Stimulated activated naive B cell treated with anti-CD40 and anti-IgM and Interleukin-4, amounts not matched to agents 10 μg/mL and 1 μg/mL and 100 μg/mL, for 72 hours (primary cell): ENCODE measurements at regions not wholly inside any gene's neighbourhood (a gene's known extent, or its start where the extent isn't known, plus 50 kb on each side); places are given as distances from the start of the nearest gene placed in this dataset.

Source experiments
- ATAC-seq, 2 donors: fragments of 150-1000 bp; cut with Tn5 transposase; replicated peaks; 2 replicates each; pipeline ENCODE4 v1.10.0; 2021; ENCODE audit warnings: moderate library complexity in 1 of 2
- DNase-seq: peaks from one replicate; pipeline ENCODE4 v3.0.0; 2021
- H3K27ac Mint-ChIP-seq: one replicate; pipeline ENCODE4 v1.8.0; 2022; ENCODE audit warnings: mild to moderate bottlenecking, mixed read lengths
- H3K27me3 Mint-ChIP-seq, 2 donors: one replicate each; pipeline ENCODE4 v1.8.0; 2022; ENCODE audit warnings: mixed read lengths in 2 of 2
- H3K36me3 Mint-ChIP-seq, 2 donors: one replicate each; pipeline ENCODE4 v1.8.0; 2022; ENCODE audit warnings: mixed read lengths in 2 of 2, mild to moderate bottlenecking in 1 of 2
- H3K4me1 Mint-ChIP-seq, 2 donors: one replicate each; pipeline ENCODE4 v1.8.0; 2022; ENCODE audit warnings: mixed read lengths in 2 of 2, mild to moderate bottlenecking in 1 of 2
- H3K4me3 Mint-ChIP-seq, 2 donors: one replicate each; pipeline ENCODE4 v1.8.0; 2022; ENCODE audit warnings: mild to moderate bottlenecking in 2 of 2, mixed read lengths in 2 of 2, moderate library complexity in 1 of 2
- H3K9me3 Mint-ChIP-seq, 2 donors: one replicate each; pipeline ENCODE4 v1.8.0; 2022; ENCODE audit warnings: mixed read lengths in 2 of 2, mild to moderate bottlenecking in 1 of 2

- Mint-ChIP-seq H3K4me1 (no peaks in the 10 kb centered on the region), H3K27ac (no peak overlapping the region), H3K4me3 (no peak overlapping the region), H3K9me3 (no peaks in the 10 kb centered on the region), H3K36me3 (no peaks in the 10 kb centered on the region), H3K27me3 (peaks cover 0 to 4% of the 10 kb centered on the region in 2 donors)
- ATAC-seq (no peak), DNase-seq (no peak)
Measured at GRCh38 chr2:4336864-4337263, 633.5 kb downstream of the DCDC2C start.

- ATAC-seq (no peak), DNase-seq (no peak)
- Mint-ChIP-seq H3K36me3 (peaks cover 0 to 2% of the 10 kb centered on the region in 2 donors), H3K27ac (no peak overlapping the region), H3K9me3 (peaks cover 0 to 3% of the 10 kb centered on the region in 2 donors), H3K4me1 (no peaks in the 10 kb centered on the region), H3K4me3 (no peak overlapping the region), H3K27me3 (peaks cover 0 to 4% of the 10 kb centered on the region in 2 donors)
Measured at GRCh38 chr2:4338345-4338744, 635.0 kb downstream of the DCDC2C start.

- Mint-ChIP-seq H3K27me3 (peaks cover 0 to under 1% of the 10 kb centered on the region in 2 donors), H3K27ac (no peak overlapping the region), H3K4me1 (no peaks in the 10 kb centered on the region), H3K4me3 (no peak overlapping the region), H3K9me3 (peaks cover 0 to 3% of the 10 kb centered on the region in 2 donors), H3K36me3 (peaks cover 0 to 2% of the 10 kb centered on the region in 2 donors)
- ATAC-seq (no peak), DNase-seq (no peak)
Measured at GRCh38 chr2:4340536-4340935, 637.2 kb downstream of the DCDC2C start.

- DNase-seq (no peak), ATAC-seq (no peak)
- H3K4me3 Mint-ChIP-seq: no peak overlapping the region
- no peak overlapping the region for H3K27ac Mint-ChIP-seq
- H3K27me3 Mint-ChIP-seq: peaks cover 0 to 4% of the 10 kb centered on the region in 2 donors
- H3K4me1 Mint-ChIP-seq: no peaks in the 10 kb centered on the region
- peaks cover 0 to 2% of the 10 kb centered on the region in 2 donors for H3K36me3 Mint-ChIP-seq
- H3K9me3 Mint-ChIP-seq: peaks cover 0 to 3% of the 10 kb centered on the region in 2 donors
Measured at GRCh38 chr2:4346628-4347027, 643.3 kb downstream of the DCDC2C start.

GRCh38 chr2:4353668-4354067 lies 650.3 kb downstream of the DCDC2C start:
- no peaks in the 10 kb centered on the region for H3K27me3 Mint-ChIP-seq
- no peak for ATAC-seq
- no peaks in the 10 kb centered on the region for H3K36me3 Mint-ChIP-seq

GRCh38 chr2:4354164-4354563 lies 650.8 kb downstream of the DCDC2C start:
- Mint-ChIP-seq H3K4me1 (peaks cover 0 to 3% of the 10 kb centered on the region in 2 donors), H3K9me3 (no peaks in the 10 kb centered on the region)

More at GRCh38 chr2:4353668-4354067, 650.3 kb downstream of the DCDC2C start:
- Mint-ChIP-seq H3K27ac (no peak overlapping the region), H3K4me3 (no peak overlapping the region), H3K4me1 (peaks cover 0 to 3% of the 10 kb centered on the region in 2 donors), H3K9me3 (no peaks in the 10 kb centered on the region)
- no peak for DNase-seq

GRCh38 chr2:4354678-4355077 lies 651.3 kb downstream of the DCDC2C start:
- Mint-ChIP-seq H3K27ac (no peak overlapping the region), H3K36me3 (no peaks in the 10 kb centered on the region), H3K9me3 (no peaks in the 10 kb centered on the region), H3K27me3 (no peaks in the 10 kb centered on the region), H3K4me3 (no peak overlapping the region), H3K4me1 (peaks cover 0 to 3% of the 10 kb centered on the region in 2 donors)
- ATAC-seq (peak in 1 of 2 donors; percentile 46), DNase-seq (no peak)

More at GRCh38 chr2:4354164-4354563, 650.8 kb downstream of the DCDC2C start:
- no peak overlapping the region for H3K4me3 Mint-ChIP-seq
- ATAC-seq (no peak), DNase-seq (no peak)
- no peaks in the 10 kb centered on the region for H3K27me3 Mint-ChIP-seq
- H3K27ac Mint-ChIP-seq: no peak overlapping the region
- H3K36me3 Mint-ChIP-seq: no peaks in the 10 kb centered on the region

- Mint-ChIP-seq H3K4me3 (no peak overlapping the region), H3K4me1 (peaks cover 0 to 3% of the 10 kb centered on the region in 2 donors), H3K27me3 (no peaks in the 10 kb centered on the region), H3K27ac (no peak overlapping the region), H3K9me3 (no peaks in the 10 kb centered on the region), H3K36me3 (no peaks in the 10 kb centered on the region)
- DNase-seq (no peak), ATAC-seq (no peak)
Measured at GRCh38 chr2:4356109-4356508, 652.7 kb downstream of the DCDC2C start.

GRCh38 chr2:4356541-4356940 lies 653.2 kb downstream of the DCDC2C start:
- ATAC-seq: no peak
- Mint-ChIP-seq H3K27ac (no peak overlapping the region), H3K9me3 (peaks cover 0 to 2% of the 10 kb centered on the region in 2 donors), H3K4me1 (peaks cover 0 to 3% of the 10 kb centered on the region in 2 donors), H3K27me3 (no peaks in the 10 kb centered on the region), H3K4me3 (no peak overlapping the region), H3K36me3 (no peaks in the 10 kb centered on the region)
- DNase-seq: no peak

- Mint-ChIP-seq H3K27me3 (no peaks in the 10 kb centered on the region), H3K36me3 (no peaks in the 10 kb centered on the region), H3K4me3 (no peak overlapping the region), H3K4me1 (peaks cover 0 to 3% of the 10 kb centered on the region in 2 donors), H3K9me3 (peaks cover 0 to 2% of the 10 kb centered on the region in 2 donors), H3K27ac (no peak overlapping the region)
- ATAC-seq (no peak), DNase-seq (no peak)
Measured at GRCh38 chr2:4357121-4357520, 653.7 kb downstream of the DCDC2C start.

- Mint-ChIP-seq H3K9me3 (peaks cover 0 to 2% of the 10 kb centered on the region in 2 donors), H3K36me3 (no peaks in the 10 kb centered on the region), H3K27ac (no peak overlapping the region), H3K4me3 (no peak overlapping the region), H3K4me1 (peaks cover 0 to 3% of the 10 kb centered on the region in 2 donors), H3K27me3 (no peaks in the 10 kb centered on the region)
- DNase-seq (no peak), ATAC-seq (no peak)
Measured at GRCh38 chr2:4358837-4359236, 655.5 kb downstream of the DCDC2C start.

GRCh38 chr2:4368907-4369306 lies 665.5 kb downstream of the DCDC2C start:
- Mint-ChIP-seq H3K4me1 (no peaks in the 10 kb centered on the region), H3K27me3 (no peaks in the 10 kb centered on the region), H3K4me3 (no peak overlapping the region), H3K27ac (no peak overlapping the region), H3K9me3 (peaks cover 14 to 17% of the 10 kb centered on the region in 2 donors), H3K36me3 (peaks cover 0 to 2% of the 10 kb centered on the region in 2 donors)
- DNase-seq (no peak), ATAC-seq (no peak)

GRCh38 chr2:4369826-4370419 lies 666.5 kb downstream of the DCDC2C start:
- no peak for ATAC-seq
- DNase-seq: no peak
- Mint-ChIP-seq H3K36me3 (peaks cover 0 to 2% of the 10 kb centered on the region in 2 donors), H3K9me3 (peaks cover 14 to 23% of the 10 kb centered on the region in 2 donors), H3K4me1 (no peaks in the 10 kb centered on the region), H3K27ac (no peak overlapping the region), H3K4me3 (no peak overlapping the region), H3K27me3 (no peaks in the 10 kb centered on the region)

GRCh38 chr2:4370422-4371090 lies 667.2 kb downstream of the DCDC2C start:
- ATAC-seq (no peak), DNase-seq (no peak)
- Mint-ChIP-seq H3K4me1 (no peaks in the 10 kb centered on the region), H3K36me3 (peaks cover 0 to 2% of the 10 kb centered on the region in 2 donors), H3K4me3 (no peak overlapping the region), H3K9me3 (peaks cover 14 to 26% of the 10 kb centered on the region in 2 donors), H3K27ac (no peak overlapping the region), H3K27me3 (no peaks in the 10 kb centered on the region)

GRCh38 chr2:4381049-4381448 lies 677.7 kb downstream of the DCDC2C start:
- H3K4me1 Mint-ChIP-seq: no peaks in the 10 kb centered on the region
- no peak overlapping the region for H3K27ac Mint-ChIP-seq
- no peak for DNase-seq
- ATAC-seq: no peak
- no peaks in the 10 kb centered on the region for H3K36me3 Mint-ChIP-seq
- peaks cover 0 to 2% of the 10 kb centered on the region in 2 donors for H3K9me3 Mint-ChIP-seq
- no peak overlapping the region for H3K4me3 Mint-ChIP-seq
- no peaks in the 10 kb centered on the region for H3K27me3 Mint-ChIP-seq
